NAMALWA (cell line): ENCODE measurements at regions not wholly inside any gene's neighbourhood (a gene's known extent, or its start where the extent isn't known, plus 50 kb on each side); places are given as distances from the start of the nearest gene placed in this dataset.

Source experiments
- DNase-seq: peaks from one replicate; pipeline ENCODE4 v3.0.0-alpha.2; 2015; ENCODE audit warnings: low spot score

GRCh38 chr11:79742176-79742575 lies 301.3 kb upstream of the TENM4 start:
- DNase-seq, result no peak

- no peak for DNase-seq
Measured at GRCh38 chr11:79739591-79739990, 298.8 kb upstream of the TENM4 start.

- DNase-seq, result no peak
Measured at GRCh38 chr11:79727221-79727620, 286.4 kb upstream of the TENM4 start.

DNA sequence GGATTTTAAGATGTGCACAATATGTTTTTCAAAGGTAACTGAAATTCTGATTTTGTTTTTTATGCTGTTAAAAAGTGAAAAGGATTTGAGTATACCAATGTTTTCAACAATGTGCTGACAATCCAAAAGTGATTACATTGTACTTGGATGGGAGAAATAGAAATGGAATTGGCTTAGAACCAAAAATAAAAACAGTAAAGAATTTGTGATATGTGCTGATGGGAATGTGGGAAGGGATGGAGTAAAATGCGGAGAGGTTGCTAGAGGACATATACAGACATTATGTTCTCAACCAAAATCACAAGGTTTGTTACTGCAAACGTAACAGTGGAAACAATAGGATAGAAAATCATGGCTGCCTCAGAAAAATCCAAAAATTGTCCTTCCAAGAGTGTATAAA lies 279.3 kb upstream of the TENM4 start:
- no peak for DNase-seq

- DNase-seq, result peak; percentile 67
Measured at GRCh38 chr11:79708319-79708932, 267.6 kb upstream of the TENM4 start.

GRCh38 chr11:79705648-79706047 lies 264.8 kb upstream of the TENM4 start:
- no peak for DNase-seq

- DNase-seq, result no peak
Measured at GRCh38 chr11:79702303-79702702, 261.5 kb upstream of the TENM4 start.

DNA sequence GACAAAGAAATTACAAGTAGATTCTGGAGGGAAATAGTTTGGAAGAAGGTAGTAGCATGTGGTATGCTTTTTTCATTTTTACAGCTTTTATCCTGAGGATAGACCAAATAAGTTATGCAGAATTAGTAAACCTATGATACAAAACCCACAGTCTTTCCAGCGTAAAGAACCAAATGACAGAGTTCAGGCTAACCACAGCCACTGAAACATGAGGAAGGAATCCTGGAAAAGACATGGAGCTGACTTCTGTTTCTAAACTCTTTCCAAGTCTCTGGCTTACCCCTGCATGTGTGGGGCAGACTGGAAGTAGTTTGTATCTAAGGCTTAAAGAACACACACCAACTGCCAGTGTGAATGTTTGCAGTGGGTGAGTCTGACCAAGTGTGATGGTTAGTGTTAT lies 258.4 kb upstream of the TENM4 start:
- no peak for DNase-seq

DNA sequence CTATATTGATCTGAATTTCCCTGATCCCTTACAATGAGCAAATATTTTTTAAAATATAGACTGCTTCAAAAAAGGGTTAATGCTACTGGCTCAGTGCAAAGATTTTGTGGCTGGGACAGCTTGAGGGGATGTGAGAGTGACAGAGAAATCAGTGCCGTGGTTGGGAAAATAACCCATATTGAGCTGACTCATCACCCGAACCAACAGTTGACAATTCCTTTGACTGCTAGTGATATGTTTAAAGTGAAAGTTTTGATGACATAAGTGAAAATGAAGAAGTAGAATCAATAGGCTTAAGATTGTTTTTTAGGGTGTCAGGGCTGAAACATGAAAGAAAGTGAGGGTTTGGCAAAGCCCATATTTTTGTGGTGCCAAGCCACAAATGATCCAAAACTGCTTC lies 257.1 kb upstream of the TENM4 start:
- no peak for DNase-seq

- no peak for DNase-seq
Measured at GRCh38 chr11:79694368-79694767, 253.5 kb upstream of the TENM4 start.

GRCh38 chr11:79691445-79691844 lies 250.6 kb upstream of the TENM4 start:
- no peak for DNase-seq

DNA sequence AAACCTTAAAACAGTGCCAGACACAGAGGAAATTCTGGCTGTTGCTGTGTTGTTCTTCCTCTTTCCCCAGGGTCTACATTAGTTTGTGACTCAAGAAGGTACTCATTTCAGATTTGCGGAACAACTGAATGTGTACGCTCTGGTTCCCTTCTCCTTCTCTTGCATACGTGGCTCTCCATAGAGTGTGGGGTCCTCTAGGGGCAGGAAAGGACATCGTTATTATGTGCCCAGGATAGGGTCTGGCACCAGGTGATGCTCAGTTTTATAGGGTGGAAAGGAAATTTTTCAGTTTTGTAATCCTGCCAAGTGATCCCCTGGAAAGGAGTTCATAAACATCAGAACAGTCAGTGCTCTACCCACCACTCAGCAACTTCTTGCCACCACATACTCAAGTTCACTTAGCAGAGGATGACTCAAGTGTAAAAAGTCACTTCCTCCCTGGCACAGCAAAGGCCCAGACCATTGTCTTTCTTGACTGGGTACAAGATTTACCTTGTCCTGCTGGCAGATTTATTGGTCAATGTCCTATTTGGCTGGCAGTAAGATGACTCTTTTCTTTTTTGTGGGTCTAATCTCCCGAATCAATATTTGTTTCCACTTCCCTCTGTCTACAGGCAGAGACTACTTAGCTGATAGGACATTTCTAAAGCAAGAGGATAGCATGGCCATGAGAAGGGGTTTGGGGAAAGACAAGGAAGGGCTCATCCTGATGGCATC lies 246.0 kb upstream of the TENM4 start:
- DNase-seq, result no peak

DNA sequence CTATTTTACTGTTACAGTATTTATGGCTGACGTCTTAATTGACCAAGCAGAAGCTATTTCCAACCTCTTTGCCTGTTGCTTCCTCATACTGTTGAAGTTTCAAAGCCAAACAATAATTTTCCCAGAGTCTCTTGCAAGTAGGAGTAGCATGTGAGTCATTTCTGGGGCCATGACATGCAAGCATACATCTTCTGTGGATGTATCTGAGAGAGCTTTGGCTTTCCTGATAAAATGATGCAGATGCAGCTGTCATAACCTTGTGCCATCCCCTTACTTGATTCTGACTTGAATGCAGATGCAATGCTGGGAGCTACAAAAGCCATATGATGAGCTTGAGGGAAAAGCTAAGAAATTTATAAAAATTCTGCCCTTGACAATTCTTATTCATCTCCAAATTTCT lies 243.1 kb upstream of the TENM4 start:
- no peak for DNase-seq

- no peak for DNase-seq
Measured at GRCh38 chr11:79678780-79679452, 238.1 kb upstream of the TENM4 start.

- DNase-seq, result no peak
Measured at GRCh38 chr11:79676396-79676795, 235.6 kb upstream of the TENM4 start.

GRCh38 chr11:79675081-79675480 lies 234.3 kb upstream of the TENM4 start:
- DNase-seq, result no peak

DNA sequence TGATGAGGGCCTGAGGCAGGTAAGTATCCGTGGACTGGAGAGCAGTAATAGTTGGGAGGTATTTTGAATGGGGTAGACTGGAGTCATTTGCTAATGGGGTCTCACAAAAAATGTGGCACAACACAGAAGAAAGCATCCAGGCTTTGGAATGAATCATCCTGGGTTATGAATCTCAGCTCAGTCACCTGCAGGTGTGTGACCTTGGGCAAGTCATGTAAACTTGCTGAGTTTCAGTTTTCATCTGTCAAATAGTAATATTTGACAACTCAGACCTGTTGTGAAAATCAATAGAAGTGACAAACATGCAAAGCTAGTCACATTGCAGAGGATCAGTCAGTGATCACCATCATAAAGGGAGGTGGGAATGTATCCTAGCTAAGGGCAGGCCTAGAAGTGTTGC lies 232.0 kb upstream of the TENM4 start:
- no peak for DNase-seq

- no peak for DNase-seq
Measured at GRCh38 chr11:79671401-79671800, 230.6 kb upstream of the TENM4 start.

DNA sequence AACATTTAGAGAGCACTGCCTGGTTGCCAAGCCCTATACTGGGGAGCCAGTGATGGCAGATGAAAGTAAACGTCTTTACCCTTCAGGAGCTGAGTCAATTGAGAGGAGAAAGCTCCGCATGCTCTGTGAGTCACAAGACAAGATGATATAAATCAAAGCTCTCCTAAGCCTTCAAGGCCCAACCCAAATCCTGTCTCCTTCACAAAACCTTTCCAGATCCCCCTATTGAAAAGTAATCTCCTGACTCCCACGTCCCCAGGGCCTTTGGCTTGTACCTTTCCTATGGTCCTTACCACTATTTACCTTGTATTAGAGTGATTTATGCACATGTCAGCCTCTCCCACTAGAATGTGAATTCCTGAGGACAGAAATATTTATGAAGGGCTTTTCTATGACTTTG lies 230.1 kb upstream of the TENM4 start:
- DNase-seq, result no peak

DNA sequence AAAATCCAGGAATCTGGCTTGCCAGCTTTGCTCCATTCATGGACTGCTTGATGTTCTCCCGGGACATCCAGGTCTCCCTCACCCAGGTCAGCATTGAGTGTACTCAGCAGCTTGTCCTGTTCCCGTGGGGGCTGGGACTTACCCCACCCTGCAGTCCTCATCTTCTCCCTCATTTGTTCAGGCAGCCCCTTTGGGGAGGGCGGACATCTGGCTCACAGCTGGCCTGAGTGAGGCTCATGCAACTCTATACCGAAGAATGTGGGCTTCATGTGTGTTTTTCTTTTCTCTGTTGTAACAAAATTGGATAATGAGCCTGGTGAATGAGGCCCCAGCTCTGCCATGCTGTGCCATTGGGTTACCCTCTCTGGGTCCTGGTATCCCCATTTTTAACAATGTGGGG lies 227.7 kb upstream of the TENM4 start:
- no peak for DNase-seq

GRCh38 chr11:79667380-79667779 lies 226.6 kb upstream of the TENM4 start:
- no peak for DNase-seq

DNA sequence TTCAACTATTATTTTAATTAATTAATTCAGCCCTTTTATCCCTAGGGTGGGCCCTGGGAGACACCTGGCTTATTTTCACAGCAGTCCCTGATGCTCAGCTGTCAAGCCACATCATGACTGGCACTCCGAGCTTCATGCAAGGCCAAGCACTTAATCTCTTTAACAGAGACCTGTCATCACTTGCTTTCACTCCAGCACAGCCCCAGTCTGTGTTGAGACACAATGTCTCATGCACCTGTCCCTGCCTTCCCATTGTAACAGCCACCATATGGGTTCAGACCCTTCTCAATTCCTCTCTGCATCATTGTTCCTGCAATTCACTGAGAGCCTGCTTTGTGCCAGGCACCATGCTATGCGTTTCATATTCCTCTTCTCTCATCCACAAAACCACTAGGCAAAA lies 222.2 kb upstream of the TENM4 start:
- no peak for DNase-seq

DNA sequence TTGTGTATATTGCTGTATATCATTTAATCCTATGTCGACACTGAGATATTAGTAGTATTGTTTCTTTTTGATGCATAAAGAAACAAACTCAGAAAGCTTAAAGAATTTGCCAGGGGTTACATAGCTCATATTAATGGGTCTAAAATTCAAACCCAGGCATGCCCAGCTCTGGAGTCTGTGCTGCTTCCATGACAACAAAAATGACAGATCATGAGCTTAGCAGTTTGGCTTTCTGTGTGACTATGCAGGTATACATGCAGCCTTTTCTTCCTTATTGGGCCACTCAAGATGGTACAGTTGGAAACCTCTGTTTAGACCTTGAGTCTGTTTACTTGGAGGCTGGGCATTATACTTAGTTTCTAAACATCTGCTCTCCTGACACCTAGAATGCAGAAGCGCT lies 220.5 kb upstream of the TENM4 start:
- no peak for DNase-seq
